Right lobe of liver (tissue), 6 donors: ENCODE measurements at regions not wholly inside any gene's neighbourhood (a gene's known extent, or its start where the extent isn't known, plus 50 kb on each side); places are given as distances from the start of the nearest gene placed in this dataset.

Experiments used
- ATAC-seq, 4 donors: fragments of 200-7000 bp; cut with Tn5 transposase; one replicate each; pipeline ENCODE4 v1.9.1; 2020; ENCODE audit warnings: mild to moderate bottlenecking in 4 of 4, moderate library complexity in 4 of 4
- DNase-seq, 3 donors: peaks; one replicate each; pipeline ENCODE4 v3.0.0-alpha.2; 2020
- H3K27ac ChIP-seq, 3 donors: fragments of 200-600 bp; one replicate each; pipeline ENCODE4 v1.8.0; 2022
- H3K27me3 ChIP-seq, 2 donors: fragments of 200-600 bp; one replicate each; pipeline ENCODE4 v1.8.0; 2022
- H3K36me3 ChIP-seq, 4 donors: fragments of 200-600 bp; sonication (generic) in 1 of 4; one replicate each; pipeline versions ENCODE4 v1.5.1 to v1.8.0; 2017 to 2022; ENCODE audit warnings: control low read depth in 1 of 4
- H3K4me1 ChIP-seq, 4 donors: fragments of 200-600 bp; sonication (generic) in 1 of 4; one replicate each; pipeline versions ENCODE4 v1.5.1 to v1.8.0; 2017 to 2022; ENCODE audit warnings: control low read depth in 1 of 4
- H3K4me3 ChIP-seq, 3 donors: fragments of 200-600 bp; one replicate each; pipeline ENCODE4 v1.8.0; 2022
- H3K9me3 ChIP-seq, 4 donors: fragments of 200-600 bp; sonication (generic) in 1 of 4; one replicate each; pipeline versions ENCODE4 v1.5.1 to v1.8.0; 2017 to 2022; ENCODE audit warnings: control low read depth in 1 of 4
- CTCF ChIP-seq, 4 donors: fragments of 200-600 bp in 3 of 4; fragments of 450-650 bp in 1 of 4; IDR thresholded peaks; one replicate each; pipeline versions ENCODE4 v1.5.1 to v1.8.0; 2016 to 2022; ENCODE audit warnings: antibody characterized with exemption in 4 of 4, mild to moderate bottlenecking in 2 of 4
- POLR2A ChIP-seq: fragments of 450-650 bp; IDR thresholded peaks from one replicate; pipeline ENCODE4 v1.6.1; 2017; ENCODE audit warnings: antibody characterized with exemption, mild to moderate bottlenecking
- WGBS: methylation state at CpG from one replicate; pipeline ENCODE4 v1.1.6; 2018; ENCODE audit warnings: low coverage, low lambda C conversion rate; ENCODE audit not compliant: insufficient coverage; ENCODE audit errors: missing lambda C conversion rate; 5-methylcytosine and 5-hydroxymethylcytosine counted together
- intact Hi-C, 2 donors: fragments of 100-400 bp; cut with DNase I; formaldehyde crosslinking; loops; one replicate each; pipeline versions ENCODE4 v1.11.2 to v1.14.1; 2022
- donor health status: DM: no; HTN: yes; CAD: no.
- donor health status: DM: no; HTN: no; CAD: no.
- donor health status: DM: no; HTN: no; CAD: no.
- donor health status: DM: no; HTN: yes; CAD: no.
- donor health status: DM: no; HTN: yes; CAD: no.

- Histone ChIP-seq H3K27ac (no peak overlapping the region), H3K36me3 (no peaks in the 10 kb centered on the region), H3K4me3 (no peak overlapping the region), H3K4me1 (no peaks in the 10 kb centered on the region), H3K9me3 (no peaks in the 10 kb centered on the region), H3K27me3 (no peaks in the 10 kb centered on the region)
- no peak for DNase-seq
- WGBS: 73% methylated on average over 11 of the region's 12 CpGs
- peak in 1 of 4 donors; percentile 21 for ATAC-seq
- intact Hi-C loops: no loop called here
- no peak for TF ChIP-seq POLR2A
- no peak for TF ChIP-seq CTCF (IDR thresholded peaks at IDR 0.05)
Measured at GRCh38 chr11:129620237-129621104, 195.2 kb upstream of the TMEM45B start.

- H3K27me3 ChIP-seq: no peaks in the 10 kb centered on the region
- H3K4me3 ChIP-seq: no peak overlapping the region
- H3K36me3 ChIP-seq: no peaks in the 10 kb centered on the region
- WGBS: 45% methylated on average over 5 of the region's 6 CpGs
- no peak for DNase-seq
- TF ChIP-seq POLR2A (no peak), CTCF (IDR thresholded peaks at IDR 0.05) (no peak)
- no peaks in the 10 kb centered on the region for H3K4me1 ChIP-seq
- intact Hi-C loops: no loop called here
- H3K27ac ChIP-seq: no peak overlapping the region
- no peaks in the 10 kb centered on the region for H3K9me3 ChIP-seq
- ATAC-seq: no peak
Measured at GRCh38 chr11:129625930-129626329, 189.7 kb upstream of the TMEM45B start.

GRCh38 chr11:129631201-129631600 is 184.4 kb upstream of the TMEM45B start:
- ATAC-seq (no peak), DNase-seq (no peak)
- no peaks in the 10 kb centered on the region for H3K9me3 ChIP-seq
- no peaks in the 10 kb centered on the region for H3K36me3 ChIP-seq
- intact Hi-C loops: no loop called here
- no peaks in the 10 kb centered on the region for H3K27me3 ChIP-seq
- TF ChIP-seq POLR2A (no peak), CTCF (IDR thresholded peaks at IDR 0.05) (no peak)
- 58% methylated on average over 2 of the region's 2 CpGs for WGBS
- H3K27ac ChIP-seq: no peak overlapping the region
- no peaks in the 10 kb centered on the region for H3K4me1 ChIP-seq
- no peak overlapping the region for H3K4me3 ChIP-seq

- WGBS: 49% methylated on average over 6 of the region's 6 CpGs
- TF ChIP-seq CTCF (IDR thresholded peaks at IDR 0.05) (no peak), POLR2A (no peak)
- intact Hi-C loops: no loop called here
- no peaks in the 10 kb centered on the region for H3K27me3 ChIP-seq
- DNase-seq (no peak), ATAC-seq (no peak)
- H3K36me3 ChIP-seq: no peaks in the 10 kb centered on the region
- no peak overlapping the region for H3K4me3 ChIP-seq
- H3K27ac ChIP-seq: no peak overlapping the region
- no peaks in the 10 kb centered on the region for H3K4me1 ChIP-seq
- H3K9me3 ChIP-seq: no peaks in the 10 kb centered on the region
Measured at GRCh38 chr11:129636926-129637325, 178.7 kb upstream of the TMEM45B start.
